H1 (cell line): ENCODE measurements at regions not wholly inside any gene's neighbourhood (a gene's known extent, or its start where the extent isn't known, plus 50 kb on each side); places are given as distances from the start of the nearest gene placed in this dataset.

Experiments
- PHF8 ChIP-seq: fragments of 200-600 bp; sonication (generic); conservative IDR thresholded peaks from 2 replicates; pipeline ENCODE4 v1.7.1; 2012; ENCODE audit warnings: low read depth, mild to moderate bottlenecking, inconsistent platforms, low read length, moderate library complexity
- SRF ChIP-seq: IDR thresholded peaks from 2 replicates; pipeline ENCODE4 v1.6.1; 2011; ENCODE audit warnings: mild to moderate bottlenecking, low read depth, low read length, moderate library complexity
- TF ChIP-seq, protein P1 (sequence below): fragments of 300-600 bp; sonication (generic); IDR thresholded peaks from 2 replicates; pipeline ENCODE4 v1.7.1; 2012; ENCODE audit warnings: low read length, moderate library complexity, mild to moderate bottlenecking, inconsistent platforms; ENCODE audit not compliant: insufficient replicate concordance

DNA sequence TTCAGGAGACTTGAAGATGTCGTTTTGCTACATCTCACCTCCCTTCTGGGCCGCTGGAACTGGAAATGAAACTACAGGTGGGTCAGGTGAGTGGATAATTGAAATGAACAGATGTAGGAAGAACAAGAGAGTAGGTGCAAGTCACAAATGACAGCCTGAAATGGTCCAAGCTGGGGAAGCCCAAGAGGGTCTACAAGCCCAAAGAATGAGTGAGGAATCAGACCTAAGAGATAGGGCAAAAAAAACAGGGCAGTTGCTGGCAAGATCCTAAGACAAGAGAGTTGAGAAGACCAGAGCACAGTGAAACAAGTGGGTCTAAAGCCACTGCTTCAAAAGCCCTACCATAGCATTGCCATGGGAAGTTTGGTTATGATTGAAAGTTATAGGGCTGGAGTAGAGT is 67.4 kb upstream of the SNRK start (continued):
- TF ChIP-seq, protein P1, sequence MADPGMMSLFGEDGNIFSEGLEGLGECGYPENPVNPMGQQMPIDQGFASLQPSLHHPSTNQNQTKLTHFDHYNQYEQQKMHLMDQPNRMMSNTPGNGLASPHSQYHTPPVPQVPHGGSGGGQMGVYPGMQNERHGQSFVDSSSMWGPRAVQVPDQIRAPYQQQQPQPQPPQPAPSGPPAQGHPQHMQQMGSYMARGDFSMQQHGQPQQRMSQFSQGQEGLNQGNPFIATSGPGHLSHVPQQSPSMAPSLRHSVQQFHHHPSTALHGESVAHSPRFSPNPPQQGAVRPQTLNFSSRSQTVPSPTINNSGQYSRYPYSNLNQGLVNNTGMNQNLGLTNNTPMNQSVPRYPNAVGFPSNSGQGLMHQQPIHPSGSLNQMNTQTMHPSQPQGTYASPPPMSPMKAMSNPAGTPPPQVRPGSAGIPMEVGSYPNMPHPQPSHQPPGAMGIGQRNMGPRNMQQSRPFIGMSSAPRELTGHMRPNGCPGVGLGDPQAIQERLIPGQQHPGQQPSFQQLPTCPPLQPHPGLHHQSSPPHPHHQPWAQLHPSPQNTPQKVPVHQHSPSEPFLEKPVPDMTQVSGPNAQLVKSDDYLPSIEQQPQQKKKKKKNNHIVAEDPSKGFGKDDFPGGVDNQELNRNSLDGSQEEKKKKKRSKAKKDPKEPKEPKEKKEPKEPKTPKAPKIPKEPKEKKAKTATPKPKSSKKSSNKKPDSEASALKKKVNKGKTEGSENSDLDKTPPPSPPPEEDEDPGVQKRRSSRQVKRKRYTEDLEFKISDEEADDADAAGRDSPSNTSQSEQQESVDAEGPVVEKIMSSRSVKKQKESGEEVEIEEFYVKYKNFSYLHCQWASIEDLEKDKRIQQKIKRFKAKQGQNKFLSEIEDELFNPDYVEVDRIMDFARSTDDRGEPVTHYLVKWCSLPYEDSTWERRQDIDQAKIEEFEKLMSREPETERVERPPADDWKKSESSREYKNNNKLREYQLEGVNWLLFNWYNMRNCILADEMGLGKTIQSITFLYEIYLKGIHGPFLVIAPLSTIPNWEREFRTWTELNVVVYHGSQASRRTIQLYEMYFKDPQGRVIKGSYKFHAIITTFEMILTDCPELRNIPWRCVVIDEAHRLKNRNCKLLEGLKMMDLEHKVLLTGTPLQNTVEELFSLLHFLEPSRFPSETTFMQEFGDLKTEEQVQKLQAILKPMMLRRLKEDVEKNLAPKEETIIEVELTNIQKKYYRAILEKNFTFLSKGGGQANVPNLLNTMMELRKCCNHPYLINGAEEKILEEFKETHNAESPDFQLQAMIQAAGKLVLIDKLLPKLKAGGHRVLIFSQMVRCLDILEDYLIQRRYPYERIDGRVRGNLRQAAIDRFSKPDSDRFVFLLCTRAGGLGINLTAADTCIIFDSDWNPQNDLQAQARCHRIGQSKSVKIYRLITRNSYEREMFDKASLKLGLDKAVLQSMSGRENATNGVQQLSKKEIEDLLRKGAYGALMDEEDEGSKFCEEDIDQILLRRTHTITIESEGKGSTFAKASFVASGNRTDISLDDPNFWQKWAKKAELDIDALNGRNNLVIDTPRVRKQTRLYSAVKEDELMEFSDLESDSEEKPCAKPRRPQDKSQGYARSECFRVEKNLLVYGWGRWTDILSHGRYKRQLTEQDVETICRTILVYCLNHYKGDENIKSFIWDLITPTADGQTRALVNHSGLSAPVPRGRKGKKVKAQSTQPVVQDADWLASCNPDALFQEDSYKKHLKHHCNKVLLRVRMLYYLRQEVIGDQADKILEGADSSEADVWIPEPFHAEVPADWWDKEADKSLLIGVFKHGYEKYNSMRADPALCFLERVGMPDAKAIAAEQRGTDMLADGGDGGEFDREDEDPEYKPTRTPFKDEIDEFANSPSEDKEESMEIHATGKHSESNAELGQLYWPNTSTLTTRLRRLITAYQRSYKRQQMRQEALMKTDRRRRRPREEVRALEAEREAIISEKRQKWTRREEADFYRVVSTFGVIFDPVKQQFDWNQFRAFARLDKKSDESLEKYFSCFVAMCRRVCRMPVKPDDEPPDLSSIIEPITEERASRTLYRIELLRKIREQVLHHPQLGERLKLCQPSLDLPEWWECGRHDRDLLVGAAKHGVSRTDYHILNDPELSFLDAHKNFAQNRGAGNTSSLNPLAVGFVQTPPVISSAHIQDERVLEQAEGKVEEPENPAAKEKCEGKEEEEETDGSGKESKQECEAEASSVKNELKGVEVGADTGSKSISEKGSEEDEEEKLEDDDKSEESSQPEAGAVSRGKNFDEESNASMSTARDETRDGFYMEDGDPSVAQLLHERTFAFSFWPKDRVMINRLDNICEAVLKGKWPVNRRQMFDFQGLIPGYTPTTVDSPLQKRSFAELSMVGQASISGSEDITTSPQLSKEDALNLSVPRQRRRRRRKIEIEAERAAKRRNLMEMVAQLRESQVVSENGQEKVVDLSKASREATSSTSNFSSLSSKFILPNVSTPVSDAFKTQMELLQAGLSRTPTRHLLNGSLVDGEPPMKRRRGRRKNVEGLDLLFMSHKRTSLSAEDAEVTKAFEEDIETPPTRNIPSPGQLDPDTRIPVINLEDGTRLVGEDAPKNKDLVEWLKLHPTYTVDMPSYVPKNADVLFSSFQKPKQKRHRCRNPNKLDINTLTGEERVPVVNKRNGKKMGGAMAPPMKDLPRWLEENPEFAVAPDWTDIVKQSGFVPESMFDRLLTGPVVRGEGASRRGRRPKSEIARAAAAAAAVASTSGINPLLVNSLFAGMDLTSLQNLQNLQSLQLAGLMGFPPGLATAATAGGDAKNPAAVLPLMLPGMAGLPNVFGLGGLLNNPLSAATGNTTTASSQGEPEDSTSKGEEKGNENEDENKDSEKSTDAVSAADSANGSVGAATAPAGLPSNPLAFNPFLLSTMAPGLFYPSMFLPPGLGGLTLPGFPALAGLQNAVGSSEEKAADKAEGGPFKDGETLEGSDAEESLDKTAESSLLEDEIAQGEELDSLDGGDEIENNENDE = no peak
- no peak for TF ChIP-seq SRF
- no peak for TF ChIP-seq PHF8
- TF ChIP-seq, all 59 proteins: peak for 0
